Eye (tissue), 1 donor: ENCODE measurements at regions not wholly inside any gene's neighbourhood (a gene's known extent, or its start where the extent isn't known, plus 50 kb on each side); places are given as distances from the start of the nearest gene placed in this dataset.
A peak's percentile ranks its signal among the peaks of the same experiment; 100 is the strongest.

Experiments used
- DNase-seq: peaks from one replicate; pipeline ENCODE4 v3.0.0-alpha.2; 2015

- DNase-seq, result no peak
These were observed 587.4 kb upstream of the MDFIC2 start for GRCh38 chr3:70899816-70900215.

- DNase-seq, result no peak
These were observed 577.6 kb upstream of the MDFIC2 start for GRCh38 chr3:70890020-70890394.

GRCh38 chr3:70889162-70890019, 577.0 kb upstream of the MDFIC2 start:
- no peak for DNase-seq

- no peak for DNase-seq
These were observed 573.2 kb upstream of the MDFIC2 start for GRCh38 chr3:70885636-70886035.

DNA sequence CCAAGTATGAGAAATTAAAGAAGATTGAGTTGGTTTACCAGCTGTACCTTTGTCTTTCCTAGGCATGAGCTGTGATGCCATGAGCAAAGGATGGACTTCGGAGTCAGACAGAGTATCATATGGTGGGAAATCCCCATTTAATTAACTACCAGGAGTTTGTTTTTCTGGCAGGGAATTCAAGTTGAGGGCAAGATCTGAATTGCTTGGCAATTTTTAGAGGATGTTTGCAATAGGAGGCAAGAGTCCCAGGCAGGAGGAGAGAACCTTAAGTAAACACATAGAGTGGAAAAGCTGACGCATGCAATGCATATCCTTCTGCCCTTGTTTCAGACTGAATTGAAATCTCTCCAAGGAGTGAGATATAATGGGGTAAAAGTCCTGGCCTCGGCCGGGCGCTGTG, 569.7 kb upstream of the MDFIC2 start:
- DNase-seq, result no peak

DNA sequence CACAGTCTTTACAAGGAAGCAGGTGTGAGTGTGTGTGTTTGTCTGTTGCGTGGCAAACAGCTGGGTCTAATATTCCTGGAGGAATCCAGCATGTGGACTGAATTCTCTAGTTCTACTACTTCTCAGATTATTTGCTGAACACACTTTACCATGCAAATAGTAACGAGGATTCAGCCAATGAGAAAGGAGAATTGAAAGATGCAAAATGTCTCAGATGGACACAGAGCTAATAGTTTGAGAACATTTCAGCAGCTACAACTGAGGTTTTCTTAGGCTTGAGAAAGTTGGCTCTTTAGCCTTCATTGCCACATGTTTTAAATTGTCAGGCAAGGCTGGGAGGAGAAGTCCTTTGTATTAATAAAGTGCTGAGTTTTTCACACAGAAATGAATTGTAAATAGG, 568.0 kb upstream of the MDFIC2 start:
- peak; percentile 17 for DNase-seq

DNA sequence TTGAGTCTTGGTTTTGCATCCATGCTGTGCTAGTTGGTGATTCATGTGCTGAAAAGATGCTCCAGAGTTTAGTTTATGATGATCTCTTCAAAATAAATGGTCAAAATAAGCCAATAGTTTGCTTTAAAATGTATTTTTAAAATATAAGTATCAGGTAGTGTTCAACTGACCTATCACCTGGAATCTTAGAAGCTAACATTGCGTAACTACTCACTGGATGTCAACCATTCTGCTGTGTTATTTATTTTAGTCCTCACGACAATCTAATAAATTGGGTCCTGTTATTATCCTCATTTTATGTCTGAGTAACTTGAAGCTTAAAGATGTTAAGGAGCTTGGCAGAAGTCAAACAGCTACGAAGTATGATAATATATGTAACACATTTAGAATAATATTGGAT, 563.7 kb upstream of the MDFIC2 start:
- no peak for DNase-seq

GRCh38 chr3:70874196-70874595, 561.8 kb upstream of the MDFIC2 start:
- DNase-seq, result no peak

DNA sequence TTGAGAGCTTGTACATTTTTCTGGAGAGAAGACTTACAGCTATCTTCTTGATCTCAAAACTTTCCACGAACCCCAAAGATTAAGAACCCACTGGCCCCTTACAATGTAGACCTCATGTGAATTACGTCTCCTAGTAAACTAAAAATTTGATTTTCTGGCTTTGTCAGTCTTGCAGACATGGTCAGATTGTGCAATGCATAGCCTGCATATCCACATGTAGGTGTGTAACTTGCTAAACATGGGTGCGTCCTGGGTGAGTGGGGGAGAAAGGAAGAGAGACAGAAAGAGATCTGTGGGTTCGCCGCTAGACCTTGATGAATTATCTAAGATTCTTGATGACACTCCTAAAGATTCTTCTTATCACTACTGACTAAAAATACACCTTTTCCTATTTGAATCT, 561.2 kb upstream of the MDFIC2 start:
- no peak for DNase-seq

DNA sequence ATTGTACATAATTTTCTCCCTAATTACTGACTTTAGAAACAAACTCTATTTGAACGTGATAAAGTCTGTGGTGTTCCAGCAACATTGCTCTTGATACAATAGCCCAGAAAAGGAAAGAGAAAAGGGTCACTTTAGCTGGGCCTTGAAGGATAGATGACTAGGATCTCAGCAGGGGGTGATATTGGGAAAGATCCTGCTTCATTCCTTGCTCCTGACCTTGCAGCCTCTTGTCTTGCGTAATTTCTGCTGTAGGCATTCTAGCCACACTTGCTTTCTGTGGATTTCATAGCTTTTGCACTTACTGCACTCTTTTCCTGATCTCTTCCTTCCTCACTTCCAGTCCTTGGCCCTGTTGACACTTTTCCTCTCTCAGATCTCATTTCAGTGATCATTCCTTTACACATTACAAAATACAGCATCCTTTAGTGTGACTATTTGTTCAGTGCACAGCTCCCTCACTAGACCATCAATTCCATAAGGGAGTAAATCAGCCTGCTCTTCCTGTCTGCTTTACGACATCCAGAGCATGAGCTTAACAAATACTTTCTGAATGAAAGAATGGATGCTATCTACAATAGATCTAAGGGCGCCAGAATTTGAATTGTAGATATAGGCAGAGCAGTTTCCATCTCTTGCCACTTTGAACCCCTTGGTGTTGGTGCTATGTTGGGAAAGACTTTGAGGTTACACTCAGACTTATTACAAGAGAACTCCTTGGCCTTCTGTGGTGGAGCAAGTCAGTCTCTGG, 559.6 kb upstream of the MDFIC2 start:
- DNase-seq, result no peak

GRCh38 chr3:70870576-70870975, 558.1 kb upstream of the MDFIC2 start:
- no peak for DNase-seq

DNA sequence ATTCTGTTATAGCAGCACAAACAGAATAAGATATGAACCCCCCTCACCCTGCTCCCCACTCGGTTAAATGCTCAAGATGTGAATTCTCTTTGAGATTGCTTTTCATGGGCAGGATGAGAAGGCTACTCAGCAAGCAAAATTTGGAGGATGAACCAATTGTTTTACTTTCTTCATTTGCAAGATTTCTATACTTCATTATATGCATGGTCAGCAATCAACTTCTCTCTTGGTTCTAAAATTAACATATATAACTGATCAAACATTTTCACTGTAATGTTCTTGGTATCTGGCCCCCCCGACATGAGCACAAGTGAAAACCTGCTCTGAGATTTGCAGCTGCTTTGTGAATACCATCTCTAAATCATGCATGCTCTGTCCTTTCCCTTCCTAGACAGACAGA, 556.1 kb upstream of the MDFIC2 start:
- no peak for DNase-seq

- DNase-seq, result no peak
These were observed 550.6 kb upstream of the MDFIC2 start for GRCh38 chr3:70863049-70863448.

DNA sequence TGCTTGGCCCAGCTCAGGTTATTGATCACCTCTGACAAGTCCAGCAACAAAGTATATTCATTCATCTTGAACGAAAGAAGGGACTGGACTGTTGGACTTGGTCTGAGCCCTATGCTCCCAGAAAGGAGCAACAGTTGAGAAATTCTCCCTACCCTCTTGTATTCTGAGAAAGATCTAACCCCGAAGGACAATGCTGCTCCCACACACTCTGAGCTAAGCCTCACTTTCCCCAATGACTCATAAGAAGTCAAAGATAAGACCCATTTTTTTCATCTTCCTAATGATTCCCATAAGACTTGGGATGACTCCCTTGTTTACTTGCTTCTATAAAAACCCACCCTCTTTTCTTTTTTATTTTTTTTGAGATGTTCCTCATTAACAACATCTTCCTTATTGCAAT, 549.4 kb upstream of the MDFIC2 start:
- DNase-seq, result no peak

DNA sequence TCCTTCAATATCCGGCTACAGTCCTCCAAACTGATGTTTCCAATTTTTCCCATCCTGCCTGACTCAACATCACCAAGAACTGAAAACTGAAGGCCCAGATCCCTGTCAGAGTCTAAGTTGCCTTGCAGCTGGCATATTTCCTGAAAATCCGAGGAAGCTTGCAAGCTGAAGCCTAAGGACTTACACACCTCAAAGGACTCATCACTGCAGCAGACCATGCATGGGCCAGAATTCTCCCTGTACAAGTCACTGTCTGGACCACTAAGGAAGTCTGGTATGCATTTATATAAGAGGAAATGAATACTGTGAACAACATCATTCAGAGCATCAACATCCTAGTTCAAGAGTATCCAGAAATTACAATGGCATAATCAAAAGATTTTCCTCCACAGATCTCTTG, 548.8 kb upstream of the MDFIC2 start:
- no peak for DNase-seq

DNA sequence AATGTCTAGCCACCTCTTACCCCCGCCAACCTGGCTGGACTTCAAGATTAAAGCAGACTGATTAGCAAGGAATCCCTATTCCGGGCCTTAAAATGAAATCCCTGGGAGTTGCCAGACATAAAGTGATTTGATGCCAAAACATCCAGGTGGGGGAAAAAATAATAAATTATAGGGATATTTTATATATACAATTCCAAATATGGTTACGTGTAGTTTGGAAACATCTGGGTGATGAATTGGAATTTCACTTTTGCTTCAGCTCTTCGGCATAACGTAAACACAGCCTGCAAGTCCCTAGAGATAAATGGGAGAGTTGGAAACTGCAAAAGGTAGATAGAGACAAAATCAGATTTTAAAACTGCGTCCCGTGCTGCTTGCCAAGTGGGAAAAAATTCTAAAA, 545.5 kb upstream of the MDFIC2 start:
- no peak for DNase-seq

- DNase-seq, result no peak
These were observed 544.1 kb upstream of the MDFIC2 start for GRCh38 chr3:70856414-70857162.

- no peak for DNase-seq
These were observed 542.7 kb upstream of the MDFIC2 start for GRCh38 chr3:70855149-70855548.

DNA sequence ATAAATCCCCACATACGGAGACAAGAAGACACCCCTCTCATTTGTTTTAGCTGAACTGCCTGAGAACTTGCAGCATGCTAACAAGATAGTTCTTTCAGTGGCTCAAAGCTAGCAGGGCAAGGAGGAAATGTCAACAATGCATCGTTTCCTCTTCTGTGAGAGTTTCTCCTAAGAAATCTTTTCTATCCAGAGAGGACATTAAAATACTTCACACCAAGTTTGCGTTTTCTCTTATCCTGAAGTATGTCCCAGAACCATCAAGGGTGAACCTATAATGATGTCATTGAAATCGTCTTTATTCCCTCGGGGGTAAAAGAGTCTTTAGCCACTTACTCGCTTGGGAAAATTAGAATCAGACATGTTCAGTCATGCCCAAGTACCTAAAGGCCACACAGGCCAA, 541.7 kb upstream of the MDFIC2 start:
- no peak for DNase-seq

DNA sequence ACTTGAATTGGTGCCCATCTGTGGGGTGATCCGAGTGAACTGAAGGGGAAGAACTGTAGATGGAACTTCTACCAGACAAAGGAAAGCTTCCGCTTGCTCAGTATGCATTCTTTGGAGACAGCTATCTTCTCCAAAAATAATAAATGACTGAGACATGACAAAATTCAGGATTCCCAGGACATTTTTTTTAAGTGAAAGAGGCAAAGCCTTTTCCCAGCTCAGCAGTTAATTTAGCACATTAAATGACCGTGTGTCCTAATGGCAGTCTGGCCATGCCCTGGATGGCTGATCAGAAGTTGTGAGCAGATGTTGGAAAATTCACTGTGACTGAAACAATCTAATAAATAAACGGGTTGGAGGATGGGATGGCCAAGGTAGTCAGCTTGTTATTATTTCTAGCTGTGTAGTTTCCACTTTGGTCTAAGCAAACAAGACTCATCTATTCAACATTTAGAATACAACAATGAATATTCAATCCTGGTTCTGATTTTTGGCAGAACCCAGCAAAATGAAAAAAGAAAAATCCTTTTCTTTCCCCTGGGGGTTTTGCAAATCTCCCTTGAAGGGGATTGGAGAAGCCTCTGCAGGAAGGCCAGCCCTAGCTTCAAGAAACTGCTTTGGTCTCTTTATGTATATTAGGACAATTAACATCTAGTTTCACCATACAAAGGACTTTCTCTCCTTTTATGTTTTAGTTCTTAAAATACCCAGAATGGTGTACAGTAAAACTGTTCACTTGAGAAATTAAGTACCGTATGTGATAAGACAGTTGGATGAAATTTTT, 540.9 kb upstream of the MDFIC2 start:
- DNase-seq, result no peak

GRCh38 chr3:70849911-70850699, 537.7 kb upstream of the MDFIC2 start:
- DNase-seq, result peak; percentile 69
